ENCODE measurements at regions not wholly inside any gene's neighbourhood (a gene's known extent, or its start where the extent isn't known, plus 50 kb on each side); places are given as distances from the start of the nearest gene placed in this dataset.
"Not testable (repeated sequence)": the region's sequence is repeated elsewhere in the genome, so short reads cannot be mapped to it uniquely, and the experiment has no call there.

DNA sequence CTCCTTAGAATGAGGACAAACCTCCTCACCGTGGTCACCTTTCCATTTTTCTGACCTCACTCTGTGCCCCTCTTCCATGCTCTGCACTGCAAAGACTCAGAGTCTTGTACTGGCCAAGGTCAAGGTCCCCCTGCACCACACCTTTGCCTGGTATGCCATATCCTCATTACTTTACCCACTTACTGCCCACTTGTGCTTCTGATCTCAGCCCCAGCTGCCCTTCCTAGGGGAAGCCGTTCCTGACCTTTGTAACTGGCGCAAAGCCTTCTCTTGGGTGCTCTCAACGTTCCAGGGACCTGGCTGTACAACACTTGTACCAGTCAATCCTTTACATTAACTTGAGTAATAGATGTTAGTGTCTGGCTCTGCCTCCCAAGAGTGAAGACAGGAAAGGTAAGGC is 256.0 kb downstream of the SV2B start:
- no peak for DNase-seq (ENCODE audit: extremely low spot score, insufficient read length, low read depth)
- no peak for FAIRE-seq

DNA sequence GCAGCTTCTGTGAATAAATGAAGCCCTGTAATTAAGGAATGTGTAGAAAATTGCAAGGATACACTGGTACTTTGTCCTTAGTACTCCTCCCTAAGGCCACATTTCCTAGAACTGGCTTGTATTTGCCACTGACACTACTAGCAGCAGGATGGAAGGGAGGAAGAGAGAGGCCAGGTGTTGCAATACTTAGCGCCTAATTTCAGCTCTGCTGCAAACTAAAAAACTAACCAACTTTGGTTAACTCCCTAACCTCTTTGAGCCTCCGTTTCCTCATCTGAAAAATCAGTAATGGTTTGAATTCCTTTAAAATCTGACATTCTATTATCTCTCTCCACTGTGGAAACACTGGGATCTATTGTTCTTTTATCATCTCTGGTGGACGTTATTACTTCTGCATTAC is 257.0 kb downstream of the SV2B start:
- DNase-seq (ENCODE audit: extremely low spot score, insufficient read length, low read depth) (no peak), FAIRE-seq (no peak)

DNA sequence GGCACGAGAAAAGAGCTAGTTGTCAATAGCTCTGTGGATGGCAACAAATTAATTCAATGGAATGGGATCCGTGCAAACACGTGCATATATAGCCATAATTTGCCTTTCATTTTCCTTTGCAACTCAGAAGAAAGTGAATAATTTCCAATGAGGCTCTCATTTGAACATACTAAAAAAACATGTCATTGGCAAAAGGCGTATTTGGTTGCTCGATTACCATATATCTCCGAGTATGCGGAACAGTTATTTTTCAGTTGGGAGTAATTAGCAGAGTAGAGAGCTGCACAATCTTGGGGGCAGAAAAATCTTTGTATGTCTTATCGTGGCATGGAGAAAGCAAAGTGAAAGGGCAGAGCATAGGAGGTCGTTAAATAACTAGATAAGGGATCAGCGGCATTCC is 257.4 kb downstream of the SV2B start:
- no peak for FAIRE-seq
- DNase-seq (ENCODE audit: extremely low spot score, insufficient read length, low read depth), result no peak

DNA sequence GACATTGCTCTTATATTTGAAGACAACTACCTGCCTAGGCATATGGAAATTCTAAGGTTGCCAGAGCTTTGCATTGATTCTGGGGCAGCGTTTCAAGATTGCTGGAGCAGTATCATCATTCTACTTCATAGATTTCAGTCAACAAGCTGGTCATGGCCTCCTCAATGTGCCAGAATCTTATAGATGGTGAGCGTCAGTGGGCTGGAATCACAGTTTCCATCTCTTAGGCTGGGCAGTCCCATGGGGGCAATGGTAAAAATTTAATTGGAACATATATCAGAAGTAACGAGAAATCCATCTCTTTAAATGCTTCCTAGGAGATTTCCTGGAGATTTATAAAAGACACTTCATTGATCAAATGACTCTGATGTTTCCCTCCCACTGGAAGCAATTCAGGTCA is 258.3 kb downstream of the SV2B start:
- FAIRE-seq, result no peak
- no peak for DNase-seq (ENCODE audit: extremely low spot score, insufficient read length, low read depth)

DNA sequence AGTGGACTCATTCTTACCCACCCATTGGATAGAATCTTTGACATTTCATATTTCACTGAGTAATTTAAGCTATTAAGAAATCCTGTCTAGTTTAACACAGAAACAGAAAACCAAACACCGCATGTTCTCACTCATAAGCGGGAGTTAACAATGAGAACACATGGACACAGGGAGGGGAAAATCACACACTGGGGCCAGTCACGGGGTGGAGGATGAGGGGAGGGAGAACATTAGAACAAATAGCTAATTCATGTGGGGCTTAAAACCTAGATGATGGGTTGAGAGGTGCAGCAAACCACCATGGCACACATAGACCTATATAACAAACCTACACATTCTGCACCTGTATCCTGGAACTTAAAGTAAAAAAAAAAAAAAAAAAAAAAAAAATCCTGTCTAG is 261.6 kb downstream of the SV2B start:
- FAIRE-seq; DNase-seq (ENCODE audit: extremely low spot score, insufficient read length, low read depth): not testable (repeated sequence)

DNA sequence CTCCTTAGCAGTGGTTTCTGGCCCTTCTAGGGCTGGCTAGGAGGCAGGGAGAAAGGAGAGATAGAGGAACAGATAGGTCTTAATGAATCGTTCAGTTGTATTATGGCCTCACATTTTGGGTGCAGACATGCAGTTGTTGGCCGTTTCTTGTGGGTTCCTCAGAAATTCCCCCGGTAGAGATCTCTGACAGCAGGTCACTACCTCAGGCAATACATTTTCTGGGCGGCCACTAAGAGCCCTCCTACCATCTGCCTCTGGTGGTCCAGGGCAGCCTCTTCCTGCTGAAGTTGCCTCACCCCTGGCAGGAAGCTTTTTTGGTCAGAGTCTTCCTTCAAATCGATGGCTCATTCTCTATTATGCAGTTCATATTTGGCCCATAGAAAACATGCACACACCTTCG is 266.1 kb downstream of the SV2B start:
- DNase-seq (ENCODE audit: extremely low spot score, insufficient read length, low read depth) (no peak), FAIRE-seq (no peak)

GRCh38 chr15:91368611-91369010 is 268.6 kb downstream of the SV2B start:
- FAIRE-seq, result no peak
- DNase-seq (ENCODE audit: extremely low spot score, insufficient read length, low read depth), result no peak

DNA sequence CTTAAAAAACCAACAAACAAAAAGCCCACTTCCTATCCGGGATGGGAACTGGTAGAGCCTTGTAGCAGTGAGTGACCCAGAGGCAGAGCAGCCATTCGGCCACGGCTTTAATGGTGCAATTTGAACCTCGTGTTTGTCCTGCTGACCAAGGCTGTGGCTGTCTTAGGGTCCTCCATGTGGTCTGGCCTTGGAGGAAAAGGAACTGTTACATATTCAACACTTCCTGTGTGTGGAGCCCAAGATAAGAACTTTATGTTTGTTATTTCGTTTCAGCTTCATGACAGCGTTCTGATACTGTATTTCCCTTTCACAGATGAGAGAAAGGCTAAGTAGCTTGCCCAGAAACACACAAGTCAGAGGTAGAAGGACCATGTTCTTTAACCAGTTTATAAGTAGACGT is 269.8 kb downstream of the SV2B start:
- no peak for DNase-seq (ENCODE audit: extremely low spot score, insufficient read length, low read depth)
- FAIRE-seq, result no peak

- FAIRE-seq; DNase-seq (ENCODE audit: extremely low spot score, insufficient read length, low read depth): not testable (repeated sequence)
Measured at GRCh38 chr15:91371345-91371744, 271.3 kb downstream of the SV2B start.

DNA sequence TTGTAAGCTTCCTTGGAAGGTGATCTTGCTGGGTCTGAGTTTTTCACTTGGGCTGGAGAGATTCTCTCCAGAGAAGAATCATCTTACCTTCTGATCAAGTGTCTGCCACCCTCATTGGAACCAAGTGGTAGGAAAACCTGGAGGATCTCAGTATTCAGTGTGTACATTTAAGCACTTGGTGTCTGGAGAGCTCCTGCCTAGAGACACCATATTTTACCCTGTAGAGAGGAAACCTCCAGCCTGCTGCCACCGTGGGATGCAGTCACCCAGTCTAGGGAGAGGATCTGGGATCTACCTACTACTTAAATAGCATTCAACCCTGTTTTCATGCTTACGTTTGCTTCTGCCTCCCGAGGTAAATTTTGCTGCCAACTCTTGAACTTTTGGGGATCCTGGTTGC is 274.3 kb downstream of the SV2B start:
- no peak for FAIRE-seq
- DNase-seq (ENCODE audit: extremely low spot score, insufficient read length, low read depth), result no peak

DNA sequence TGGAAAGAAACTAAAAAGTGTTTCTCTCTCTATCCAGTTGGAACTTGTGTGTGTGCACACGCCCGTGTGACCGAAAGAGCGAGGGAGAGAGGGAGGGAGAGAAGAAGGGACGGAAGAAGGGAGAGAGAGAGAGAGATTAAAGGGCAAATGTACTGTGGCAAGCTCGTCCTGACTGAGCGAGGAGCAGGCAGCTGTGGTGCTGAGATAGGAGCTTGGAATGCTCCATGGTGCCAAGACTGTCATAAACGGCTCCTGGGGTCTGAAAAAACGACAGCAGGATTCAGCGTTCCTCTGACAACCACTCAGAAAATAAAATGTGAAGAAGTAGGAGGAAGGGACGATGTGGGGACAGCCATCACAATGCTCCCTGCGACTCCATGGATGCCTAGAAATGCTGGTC is 276.0 kb downstream of the SV2B start:
- FAIRE-seq (no peak), DNase-seq (ENCODE audit: extremely low spot score, insufficient read length, low read depth) (no peak)

- DNase-seq (ENCODE audit: extremely low spot score, insufficient read length, low read depth) (no peak), FAIRE-seq (no peak)
Measured at GRCh38 chr15:91380114-91380513, 280.1 kb downstream of the SV2B start.

DNA sequence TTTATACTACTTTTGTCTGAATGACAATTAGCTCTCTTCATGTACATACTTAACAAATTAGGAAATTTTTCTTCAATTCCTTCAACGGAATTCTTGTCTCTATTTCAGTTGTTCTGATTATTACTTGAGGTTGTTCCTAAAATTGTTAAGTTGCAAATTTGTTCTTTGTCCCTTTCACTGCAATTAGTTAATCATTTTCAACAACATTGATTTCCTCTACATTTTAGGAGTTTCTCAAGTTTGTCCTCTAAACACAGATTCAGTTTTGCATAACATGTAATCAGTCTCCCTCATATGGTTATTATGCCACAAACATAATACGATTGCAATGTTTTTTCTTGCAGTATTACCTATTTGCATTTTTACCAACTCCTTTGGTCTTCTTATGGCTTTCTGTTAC is 283.5 kb downstream of the SV2B start:
- DNase-seq (ENCODE audit: extremely low spot score, insufficient read length, low read depth), result no peak
- FAIRE-seq, result no peak

GRCh38 chr15:91384189-91384730 is 284.2 kb downstream of the SV2B start:
- DNase-seq (ENCODE audit: extremely low spot score, insufficient read length, low read depth), result no peak
- no peak for FAIRE-seq

- DNase-seq (ENCODE audit: extremely low spot score, insufficient read length, low read depth), result no peak
- FAIRE-seq, result no peak
Measured at GRCh38 chr15:91385311-91385710, 285.3 kb downstream of the SV2B start.

DNA sequence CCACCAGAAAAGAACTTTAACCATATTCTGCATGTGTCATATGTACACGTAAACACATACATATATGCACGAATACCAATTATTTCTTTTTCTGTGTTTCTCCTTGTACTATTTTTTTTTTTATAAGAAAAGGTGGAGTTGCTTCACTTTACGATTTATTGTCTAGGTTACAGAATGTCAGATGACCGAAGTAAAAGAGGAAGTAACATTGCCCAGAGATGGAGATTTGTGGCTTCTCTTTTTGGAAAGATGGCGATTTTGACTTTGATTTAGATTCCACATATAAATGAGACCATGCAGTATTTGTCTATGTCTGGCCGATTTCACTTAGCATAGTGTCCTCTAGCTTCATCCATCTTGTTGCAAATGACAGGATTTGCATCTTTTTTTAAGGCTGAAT is 293.1 kb downstream of the SV2B start:
- DNase-seq (ENCODE audit: extremely low spot score, insufficient read length, low read depth), result no peak

GRCh38 chr15:91400481-91400880 is 300.4 kb downstream of the SV2B start:
- FAIRE-seq (no peak), DNase-seq (ENCODE audit: extremely low spot score, insufficient read length, low read depth) (no peak)

More for the DNA sequence above, 293.1 kb downstream of the SV2B start:
- FAIRE-seq, result no peak

DNA sequence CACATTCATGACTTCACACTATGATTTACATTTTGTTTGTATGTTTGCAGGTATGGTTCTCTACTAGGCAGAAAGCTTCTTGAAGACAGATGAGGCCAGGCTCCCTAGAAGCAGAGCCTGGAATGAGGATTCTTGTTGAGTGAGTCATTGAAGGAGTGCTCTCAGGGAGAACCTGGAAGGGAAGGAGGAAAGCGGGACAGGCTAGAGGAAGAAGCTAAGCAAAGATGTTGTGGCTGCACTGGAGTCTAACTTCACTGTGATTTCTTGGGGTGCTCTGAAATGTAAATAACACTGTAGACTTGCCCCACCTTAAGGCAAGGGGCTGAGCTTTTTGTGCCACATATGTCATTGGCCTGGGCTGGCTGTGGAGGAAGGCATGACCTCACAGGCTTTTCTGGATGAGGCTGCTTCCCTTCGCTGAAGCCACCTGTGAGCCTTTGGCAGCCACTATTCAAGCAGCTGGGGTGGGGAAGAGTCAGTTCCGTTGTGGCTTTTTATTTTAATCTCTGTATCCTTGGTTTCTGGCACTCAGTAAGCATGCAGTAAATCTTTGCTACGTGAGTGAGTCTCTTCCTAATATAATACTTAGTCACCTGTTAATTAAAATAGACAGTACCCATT is 307.3 kb downstream of the SV2B start:
- no peak for DNase-seq (ENCODE audit: extremely low spot score, insufficient read length, low read depth)

DNA sequence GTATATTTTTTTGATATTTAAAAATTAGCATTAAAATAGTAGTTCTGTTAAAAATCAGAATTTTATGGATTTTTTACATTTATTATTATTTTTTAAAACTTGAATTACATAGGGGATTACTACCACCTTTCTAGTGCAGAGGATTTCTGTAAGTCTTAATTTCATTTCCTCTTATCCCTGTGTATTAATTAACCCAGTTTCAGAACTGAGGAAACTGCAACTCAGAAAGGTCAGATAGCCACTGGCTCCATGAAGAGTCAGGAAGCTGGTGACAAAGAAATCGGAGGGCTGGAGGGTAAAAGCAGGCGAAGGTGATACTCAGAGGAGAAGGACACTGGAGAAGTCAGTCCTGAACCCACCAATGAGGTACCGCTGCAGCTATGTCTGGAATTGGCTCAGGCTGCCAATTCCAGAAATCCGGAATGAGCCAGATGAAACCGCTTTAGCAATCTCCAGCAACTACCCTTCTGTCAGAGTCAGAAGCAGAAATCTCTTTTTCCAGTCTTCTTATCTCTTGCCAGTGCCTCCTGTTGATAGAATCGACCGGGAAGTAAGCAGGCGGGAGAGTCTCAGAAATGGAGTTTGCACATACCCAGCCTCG is 308.5 kb downstream of the SV2B start:
- FAIRE-seq (peak; percentile 35), DNase-seq (ENCODE audit: extremely low spot score, insufficient read length, low read depth) (no peak)

More for the DNA sequence above, 307.3 kb downstream of the SV2B start:
- peak; percentile 5 for FAIRE-seq

DNA sequence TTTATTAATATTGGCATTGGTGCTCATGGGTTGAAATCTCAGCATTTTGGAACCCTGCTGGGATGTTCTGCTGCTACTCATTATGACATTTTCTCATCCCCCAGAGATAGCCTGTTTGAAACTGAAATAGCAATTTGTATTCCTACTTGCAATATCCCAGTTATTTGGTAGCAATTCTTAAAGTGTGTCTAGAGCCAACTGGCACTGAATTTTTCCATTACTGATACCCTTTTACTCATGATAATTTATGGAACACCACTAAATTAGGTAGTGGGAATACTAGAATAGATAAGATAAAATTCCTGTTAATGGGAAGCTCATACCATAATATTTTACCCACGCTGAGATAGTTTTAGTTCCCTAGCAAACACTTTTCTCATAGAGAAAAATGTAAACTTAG is 309.3 kb downstream of the SV2B start:
- DNase-seq (ENCODE audit: extremely low spot score, insufficient read length, low read depth) (no peak), FAIRE-seq (no peak)

DNA sequence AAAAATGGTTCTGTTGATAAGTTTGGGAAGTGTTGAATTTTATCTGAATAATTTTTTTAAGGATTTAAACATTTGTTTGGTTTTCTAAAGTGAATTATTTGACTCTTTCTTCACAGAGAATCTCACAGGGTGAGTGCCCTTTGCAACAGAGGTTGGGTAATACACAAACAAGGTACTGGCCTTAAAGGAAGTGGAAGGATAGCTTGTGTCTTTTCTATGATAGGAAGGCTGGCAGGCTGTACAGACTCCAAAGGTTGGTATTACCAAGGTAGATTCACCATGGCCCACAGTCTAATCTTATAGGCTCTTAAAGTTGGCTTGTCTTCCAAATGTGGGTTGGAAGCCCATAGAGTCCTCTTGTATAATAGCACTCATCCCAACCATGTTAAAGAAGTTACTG is 311.5 kb downstream of the SV2B start:
- FAIRE-seq, result no peak
- no peak for DNase-seq (ENCODE audit: extremely low spot score, insufficient read length, low read depth)

Measured in GM18507 (cell line).